ENCODE measurements at regions not wholly inside any gene's neighbourhood (a gene's known extent, or its start where the extent isn't known, plus 50 kb on each side); places are given as distances from the start of the nearest gene placed in this dataset.

GRCh38 chr16:85986931-85987749, 88.2 kb downstream of the IRF8 start:
- Histone ChIP-seq H3K4me3 (peak overlapping the region; percentile 12), H3K27ac (no peak overlapping the region), H3K4me1 (no peaks in the 10 kb centered on the region), H3K9me3 (replicated peaks) (no peaks in the 10 kb centered on the region), H3K27me3 (no peaks in the 10 kb centered on the region), H3K36me3 (no peaks in the 10 kb centered on the region)
- DNase-seq = peak; percentile 22 to 49

- H3K36me3 ChIP-seq = no peaks in the 10 kb centered on the region
- no peaks in the 10 kb centered on the region for H3K9me3 ChIP-seq (replicated peaks)
- no peaks in the 10 kb centered on the region for H3K27me3 ChIP-seq
- no peaks in the 10 kb centered on the region for H3K4me1 ChIP-seq
- no peak overlapping the region for H3K4me3 ChIP-seq
- DNase-seq = no peak
- H3K27ac ChIP-seq = no peak overlapping the region
Measured at GRCh38 chr16:85987750-85988078, 88.8 kb downstream of the IRF8 start.

DNA sequence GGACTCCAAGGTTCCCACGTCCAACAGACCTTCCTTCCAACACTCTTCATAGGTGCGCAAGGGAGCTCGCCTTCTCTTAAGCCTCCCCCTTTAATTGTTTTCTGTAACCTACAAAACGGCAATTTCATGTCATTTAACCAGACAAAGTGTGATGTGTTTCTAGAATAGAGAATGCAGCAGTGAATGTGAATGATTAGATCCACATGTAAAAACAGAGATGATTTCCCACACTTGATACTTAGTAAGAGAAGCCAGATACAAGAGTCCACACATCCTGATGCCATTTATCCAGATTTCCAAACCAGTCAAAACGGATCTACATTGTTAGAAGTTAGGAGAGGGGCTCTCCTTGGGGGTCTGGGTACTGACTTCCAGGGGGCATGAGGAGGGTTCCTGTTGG, 89.3 kb downstream of the IRF8 start:
- H3K27ac ChIP-seq = no peak overlapping the region
- DNase-seq = no peak
- H3K27me3 ChIP-seq = no peaks in the 10 kb centered on the region
- H3K36me3 ChIP-seq = no peaks in the 10 kb centered on the region
- H3K9me3 ChIP-seq (replicated peaks) = no peaks in the 10 kb centered on the region
- H3K4me3 ChIP-seq = no peak overlapping the region
- no peaks in the 10 kb centered on the region for H3K4me1 ChIP-seq

- H3K4me3 ChIP-seq = no peak overlapping the region
- DNase-seq = no peak
- H3K36me3 ChIP-seq = no peaks in the 10 kb centered on the region
- no peaks in the 10 kb centered on the region for H3K4me1 ChIP-seq
- no peak overlapping the region for H3K27ac ChIP-seq
- no peaks in the 10 kb centered on the region for H3K27me3 ChIP-seq
- no peaks in the 10 kb centered on the region for H3K9me3 ChIP-seq (replicated peaks)
Measured at GRCh38 chr16:85988723-85989313, 89.9 kb downstream of the IRF8 start.

GRCh38 chr16:85989376-85989775, 90.4 kb downstream of the IRF8 start:
- no peak for DNase-seq
- Histone ChIP-seq H3K4me3 (no peak overlapping the region), H3K27ac (no peak overlapping the region), H3K4me1 (no peaks in the 10 kb centered on the region), H3K27me3 (no peaks in the 10 kb centered on the region), H3K36me3 (no peaks in the 10 kb centered on the region), H3K9me3 (replicated peaks) (no peaks in the 10 kb centered on the region)

DNA sequence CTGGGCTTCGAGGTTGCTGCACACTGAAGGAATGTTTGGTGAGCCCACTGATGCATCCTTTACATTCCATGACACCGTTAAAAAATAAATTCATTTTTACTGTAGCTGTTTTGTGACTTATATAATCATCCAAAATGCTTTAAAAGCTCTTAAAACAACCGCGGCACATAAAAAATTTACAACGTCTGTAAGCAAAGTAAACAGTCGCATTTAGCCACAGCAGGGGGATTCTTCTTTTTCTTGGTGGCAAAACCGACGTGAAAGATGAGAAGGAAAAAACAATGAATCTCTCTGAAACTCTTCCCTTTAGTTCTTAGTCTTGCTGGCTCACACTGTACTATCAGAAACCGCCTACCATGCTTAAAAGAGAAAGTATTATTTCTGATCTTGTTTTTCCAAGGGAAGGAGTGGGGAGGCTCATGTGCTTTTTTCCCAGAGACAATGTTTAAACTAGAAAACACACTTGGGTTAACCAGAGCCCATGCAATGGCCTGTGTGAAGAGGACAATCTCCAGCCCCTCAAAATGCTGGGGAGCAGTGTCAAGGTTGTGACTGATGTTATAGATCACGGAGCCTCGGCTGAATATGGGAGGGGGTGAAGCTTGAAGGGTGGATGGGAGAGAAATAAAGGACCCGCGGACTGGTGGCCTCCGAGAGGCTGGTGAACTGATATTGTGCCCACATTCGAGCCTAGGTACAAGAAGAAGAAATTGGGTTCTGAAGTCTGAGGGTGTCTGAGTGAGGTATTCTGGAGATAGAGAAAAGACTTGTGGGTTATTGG, 91.1 kb downstream of the IRF8 start:
- H3K4me1 ChIP-seq = no peaks in the 10 kb centered on the region
- no peak overlapping the region for H3K27ac ChIP-seq
- H3K4me3 ChIP-seq = no peak overlapping the region
- H3K27me3 ChIP-seq = no peaks in the 10 kb centered on the region
- H3K36me3 ChIP-seq = no peaks in the 10 kb centered on the region
- H3K9me3 ChIP-seq (replicated peaks) = no peaks in the 10 kb centered on the region
- DNase-seq = no peak

DNA sequence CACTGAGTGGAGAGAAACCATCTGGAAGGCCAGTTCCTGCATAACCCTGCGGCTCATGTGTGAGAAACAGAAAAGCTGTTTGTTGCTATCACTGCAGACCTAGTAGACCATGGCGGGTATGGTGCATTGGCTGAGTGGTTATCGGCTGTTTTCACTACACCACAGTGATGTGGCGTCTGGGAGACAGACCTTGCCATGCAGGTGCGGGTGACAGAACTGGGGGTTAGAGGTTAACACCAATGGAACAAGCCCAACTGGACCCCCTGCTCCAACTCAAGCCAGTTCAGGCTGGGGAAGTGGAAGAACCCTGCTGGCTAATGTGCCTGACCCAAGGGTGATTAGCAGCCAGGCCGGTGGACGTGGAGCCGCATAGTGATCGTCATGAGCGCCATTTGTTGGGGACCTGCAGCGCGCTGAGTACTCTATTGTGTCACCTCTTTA, 91.9 kb downstream of the IRF8 start:
- Histone ChIP-seq H3K27ac (no peak overlapping the region), H3K4me1 (peaks cover 3% of the 10 kb centered on the region; the same call in 1 of the 2 replicates)
- DNase-seq = no peak

DNA sequence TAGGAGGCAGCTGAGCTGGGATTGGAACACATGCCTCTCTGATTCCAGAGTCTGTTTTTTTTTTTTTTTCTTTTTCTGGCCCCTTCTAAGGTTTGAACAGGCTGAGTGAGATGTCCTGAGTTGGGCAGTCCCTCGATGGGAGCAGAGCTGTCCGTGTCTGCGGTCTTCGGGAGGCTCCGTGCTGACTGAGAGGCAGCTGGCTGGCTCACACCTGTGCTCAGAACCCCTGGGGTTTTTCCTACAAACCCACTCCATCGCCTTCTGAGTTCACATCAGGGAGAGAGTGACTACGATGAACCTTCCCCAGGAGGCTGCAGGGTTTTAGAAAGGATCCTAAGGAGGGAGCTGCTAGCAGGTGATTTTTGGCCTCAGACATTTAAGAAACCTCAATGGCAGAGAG, 92.5 kb downstream of the IRF8 start:
- no peaks in the 10 kb centered on the region for H3K9me3 ChIP-seq (replicated peaks)
- no peak overlapping the region for H3K4me3 ChIP-seq
- DNase-seq = peak in 1 of 2 experiments; percentile 12
- H3K4me1 ChIP-seq = peaks cover 8% of the 10 kb centered on the region
- H3K27me3 ChIP-seq = no peaks in the 10 kb centered on the region
- no peaks in the 10 kb centered on the region for H3K36me3 ChIP-seq
- H3K27ac ChIP-seq = no peak overlapping the region

More for the DNA sequence above, 91.9 kb downstream of the IRF8 start:
- no peaks in the 10 kb centered on the region for H3K36me3 ChIP-seq
- no peak overlapping the region for H3K4me3 ChIP-seq
- no peaks in the 10 kb centered on the region for H3K27me3 ChIP-seq
- H3K9me3 ChIP-seq (replicated peaks) = no peaks in the 10 kb centered on the region

DNA sequence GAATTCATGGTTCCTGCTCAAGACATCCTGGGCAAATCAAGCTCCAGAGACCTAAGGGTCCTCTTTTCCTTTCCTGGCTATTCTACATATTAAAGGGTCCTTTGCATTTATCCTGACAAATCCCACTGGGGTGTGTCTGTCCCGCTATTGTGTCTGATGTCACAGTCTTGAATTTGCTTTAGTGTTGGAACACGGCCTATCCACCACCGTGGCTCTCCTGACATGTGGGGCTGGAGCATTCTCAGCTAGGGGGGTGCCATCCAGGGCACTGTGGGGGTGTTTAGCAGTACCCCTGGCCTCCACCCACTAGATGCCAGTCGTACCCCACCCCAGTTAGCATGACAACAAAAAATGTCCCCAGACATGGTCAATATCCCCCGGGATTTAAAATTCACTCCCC, 92.9 kb downstream of the IRF8 start:
- Histone ChIP-seq H3K27me3 (no peaks in the 10 kb centered on the region), H3K4me1 (peaks cover 9% of the 10 kb centered on the region)

GRCh38 chr16:85992359-85992758, 93.4 kb downstream of the IRF8 start:
- Histone ChIP-seq H3K36me3 (no peaks in the 10 kb centered on the region), H3K27ac (no peak overlapping the region), H3K4me3 (no peak overlapping the region), H3K27me3 (no peaks in the 10 kb centered on the region), H3K9me3 (replicated peaks) (no peaks in the 10 kb centered on the region), H3K4me1 (peaks cover 9% of the 10 kb centered on the region)
- DNase-seq = no peak

More for the DNA sequence above, 92.9 kb downstream of the IRF8 start:
- DNase-seq = no peak
- H3K27ac ChIP-seq = no peak overlapping the region
- H3K4me3 ChIP-seq = no peak overlapping the region
- H3K9me3 ChIP-seq (replicated peaks) = no peaks in the 10 kb centered on the region
- H3K36me3 ChIP-seq = no peaks in the 10 kb centered on the region

- Histone ChIP-seq H3K27ac (no peak overlapping the region), H3K4me3 (no peak overlapping the region), H3K4me1 (peaks cover 9% of the 10 kb centered on the region), H3K36me3 (no peaks in the 10 kb centered on the region), H3K9me3 (replicated peaks) (no peaks in the 10 kb centered on the region), H3K27me3 (no peaks in the 10 kb centered on the region)
- no peak for DNase-seq
Measured at GRCh38 chr16:85992779-85993178, 93.8 kb downstream of the IRF8 start.

- Histone ChIP-seq H3K27ac (no peak overlapping the region), H3K36me3 (no peaks in the 10 kb centered on the region), H3K27me3 (no peaks in the 10 kb centered on the region), H3K4me3 (no peak overlapping the region), H3K9me3 (replicated peaks) (no peaks in the 10 kb centered on the region), H3K4me1 (peaks cover 9% of the 10 kb centered on the region)
- DNase-seq = no peak
Measured at GRCh38 chr16:85994492-85995490, 95.8 kb downstream of the IRF8 start.

- H3K36me3 ChIP-seq = no peaks in the 10 kb centered on the region
- peak; percentile 19 to 61 for DNase-seq
- H3K4me1 ChIP-seq = peaks cover 9% of the 10 kb centered on the region
- no peaks in the 10 kb centered on the region for H3K9me3 ChIP-seq (replicated peaks)
- H3K4me3 ChIP-seq = no peak overlapping the region
- no peaks in the 10 kb centered on the region for H3K27me3 ChIP-seq
- H3K27ac ChIP-seq = peak overlapping the region; percentile 35
Measured at GRCh38 chr16:85995541-85996423, 96.8 kb downstream of the IRF8 start.

Measured in SJCRH30 (cell line).